HG03520 (cell line): ENCODE measurements at regions not wholly inside any gene's neighbourhood (a gene's known extent, or its start where the extent isn't known, plus 50 kb on each side); places are given as distances from the start of the nearest gene placed in this dataset.
"Not testable (repeated sequence)": the region's sequence is repeated elsewhere in the genome, so short reads cannot be mapped to it uniquely, and the experiment has no call there.

Experiments
- ATAC-seq: cut with Tn5 transposase; IDR thresholded peaks from one replicate; pipeline ENCODE4 v1.9.1; 2021; ENCODE audit warnings: mild to moderate bottlenecking, moderate library complexity; ENCODE audit not compliant: unreplicated experiment

DNA sequence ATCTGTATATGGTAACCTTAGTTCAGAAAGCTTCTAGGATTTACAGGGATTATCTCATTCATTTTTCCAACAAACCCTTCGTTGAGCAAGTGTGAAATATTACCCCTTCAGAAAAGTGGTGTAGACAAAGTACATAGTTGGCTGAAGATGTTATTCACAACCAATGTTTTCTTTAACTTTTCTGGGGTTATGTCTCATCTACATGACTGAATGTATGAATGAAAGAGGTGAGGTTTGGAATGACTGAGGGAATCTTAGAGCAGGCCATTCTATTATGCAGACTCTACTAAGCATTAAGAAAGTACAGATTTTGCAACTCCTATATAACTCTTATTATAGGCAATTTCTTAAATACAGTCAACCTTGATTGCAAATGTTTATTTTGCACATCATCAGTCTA is 167.2 kb downstream of the NDFIP2 start:
- ATAC-seq: no peak

DNA sequence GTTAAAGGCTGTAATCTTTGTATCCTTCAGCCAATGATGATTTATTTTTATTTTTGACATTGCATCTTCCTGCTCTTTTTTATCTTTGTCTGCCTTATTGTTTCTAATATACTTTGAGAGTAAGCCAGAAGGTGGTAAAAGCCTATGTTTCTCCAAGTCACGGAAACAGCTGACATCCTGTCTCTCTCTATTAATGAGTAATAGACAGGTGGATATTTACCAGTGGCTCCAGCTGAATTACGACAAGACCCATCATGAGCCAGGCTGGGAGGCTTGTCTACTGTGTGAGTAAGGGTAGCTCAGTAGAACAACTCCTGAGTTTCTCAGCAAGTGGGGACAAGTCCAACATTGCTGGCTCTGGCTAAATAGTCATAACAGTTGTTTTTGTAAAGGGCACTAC is 166.6 kb downstream of the NDFIP2 start:
- ATAC-seq: no peak

DNA sequence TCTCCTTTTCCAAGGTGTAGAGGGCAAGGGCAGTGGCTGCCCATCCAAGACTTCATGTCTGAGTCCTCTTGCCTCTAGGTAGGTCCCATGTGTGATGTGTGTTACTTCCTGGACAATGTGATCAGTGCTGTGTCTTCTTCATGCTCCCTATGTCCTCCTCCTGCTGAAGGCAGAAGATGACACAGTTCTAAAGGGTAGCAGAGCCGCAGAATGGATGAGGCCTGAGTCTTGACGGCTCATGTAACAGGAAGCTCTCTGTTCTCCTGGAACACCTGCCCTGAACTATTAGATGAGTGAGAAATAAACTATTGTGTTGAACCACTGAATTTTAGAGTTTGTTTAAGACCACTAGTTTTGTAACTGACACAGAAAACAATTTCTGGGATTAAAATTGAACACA is 165.9 kb downstream of the NDFIP2 start:
- ATAC-seq: no peak

DNA sequence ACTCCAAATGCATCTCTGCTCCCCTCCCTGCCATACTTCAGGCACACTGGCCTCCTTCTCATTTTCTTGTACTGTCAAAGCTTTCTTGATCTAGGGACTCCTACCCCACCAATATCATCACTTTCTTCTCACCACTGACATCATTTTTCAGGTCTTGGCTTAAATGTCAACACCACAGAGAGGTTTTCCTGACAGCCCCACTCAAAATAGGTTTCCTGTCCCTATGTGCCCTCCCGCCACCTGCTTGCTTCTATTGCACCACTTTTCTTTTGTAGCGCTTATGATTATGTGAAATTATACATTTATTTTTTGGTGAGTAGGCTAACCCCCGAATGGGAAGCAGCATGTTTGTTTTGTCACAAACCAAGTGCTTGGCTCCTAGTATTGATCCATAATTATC is 164.6 kb downstream of the NDFIP2 start:
- ATAC-seq: no peak

DNA sequence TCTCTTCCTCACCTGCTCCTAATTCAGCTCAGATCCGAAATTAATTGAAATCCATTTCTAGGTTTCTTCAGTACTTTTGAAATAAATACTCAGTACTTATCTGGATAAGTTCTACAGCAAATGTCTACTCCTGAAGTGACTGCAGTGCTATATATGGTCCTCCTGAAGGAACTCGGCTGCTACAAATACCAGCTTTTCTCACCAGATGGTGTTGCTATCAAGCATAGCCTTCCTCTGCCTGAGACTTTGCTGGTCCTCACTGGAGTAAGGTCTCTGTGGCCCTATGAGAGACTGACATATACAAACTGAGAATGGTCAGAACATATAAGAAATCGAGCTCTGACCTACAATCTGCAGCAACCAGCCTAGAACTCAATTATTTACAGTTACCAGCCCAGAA is 161.6 kb downstream of the NDFIP2 start:
- ATAC-seq: no peak

GRCh38 chr13:79637133-79637763 is 156.3 kb downstream of the NDFIP2 start:
- no peak for ATAC-seq

DNA sequence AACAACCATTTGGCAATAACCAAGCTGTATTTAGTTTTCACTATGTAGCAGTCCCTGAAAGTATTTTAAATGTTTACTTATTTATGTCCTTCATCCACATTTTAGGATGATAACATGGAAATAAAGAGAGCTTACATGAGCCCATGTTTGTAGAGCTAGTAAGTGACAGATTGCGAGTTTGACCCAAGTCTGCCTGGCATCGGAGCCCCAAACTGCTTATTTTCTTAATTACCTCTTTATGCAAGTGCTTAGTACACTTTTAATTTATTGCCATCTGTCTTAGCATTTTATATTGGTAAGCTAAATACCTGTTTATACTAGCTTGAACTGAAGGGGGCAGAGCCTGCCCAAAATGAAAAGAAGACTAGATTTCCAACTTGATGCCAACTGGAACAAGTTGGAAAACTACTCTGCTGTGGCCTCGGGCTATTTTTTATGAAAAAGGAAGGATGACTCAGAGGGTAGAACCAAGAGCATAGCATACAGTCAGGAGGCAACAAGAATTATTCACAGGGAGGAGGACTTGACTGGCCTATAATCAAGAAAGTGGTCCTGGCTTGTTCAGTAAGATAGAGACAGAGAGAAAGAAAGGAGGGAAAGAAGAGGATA is 150.2 kb downstream of the NDFIP2 start:
- ATAC-seq: no peak

DNA sequence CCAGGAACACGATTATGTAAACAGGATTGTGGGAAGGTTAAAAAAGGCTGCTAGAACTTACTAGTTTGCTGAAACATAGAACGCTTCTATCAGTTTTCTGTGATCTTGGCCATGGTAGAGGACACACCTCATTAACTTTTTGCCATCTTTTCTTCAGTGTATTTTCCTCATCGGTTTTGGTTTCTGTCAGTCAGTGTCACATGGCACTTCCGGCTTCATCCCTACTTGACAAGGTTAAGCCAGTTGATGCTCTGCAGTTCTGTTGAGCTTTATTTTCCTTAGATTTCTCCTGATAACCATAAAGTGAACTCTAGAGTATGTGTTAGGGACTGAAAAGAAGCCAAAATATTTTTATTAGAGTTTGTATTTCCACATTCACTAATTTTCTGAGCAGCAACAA is 147.5 kb downstream of the NDFIP2 start:
- no peak for ATAC-seq

DNA sequence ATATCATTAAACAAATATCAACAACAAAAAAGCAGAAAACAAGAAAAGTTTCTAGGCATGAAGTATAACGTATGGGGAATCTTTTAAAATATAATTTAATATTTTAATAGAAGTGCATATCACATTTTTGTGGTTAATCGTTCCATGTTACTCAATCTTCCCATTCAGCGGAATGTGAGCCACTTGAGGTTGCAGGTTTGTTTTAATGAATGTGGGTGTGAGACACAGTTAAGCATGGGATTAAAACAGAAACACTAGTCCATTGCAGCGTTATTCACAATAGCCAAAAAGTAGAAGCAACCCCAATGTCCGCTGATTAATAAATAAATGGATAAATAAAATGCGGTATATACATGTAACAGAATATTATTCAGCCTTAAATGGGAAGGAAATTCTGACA is 146.0 kb downstream of the NDFIP2 start:
- no peak for ATAC-seq

DNA sequence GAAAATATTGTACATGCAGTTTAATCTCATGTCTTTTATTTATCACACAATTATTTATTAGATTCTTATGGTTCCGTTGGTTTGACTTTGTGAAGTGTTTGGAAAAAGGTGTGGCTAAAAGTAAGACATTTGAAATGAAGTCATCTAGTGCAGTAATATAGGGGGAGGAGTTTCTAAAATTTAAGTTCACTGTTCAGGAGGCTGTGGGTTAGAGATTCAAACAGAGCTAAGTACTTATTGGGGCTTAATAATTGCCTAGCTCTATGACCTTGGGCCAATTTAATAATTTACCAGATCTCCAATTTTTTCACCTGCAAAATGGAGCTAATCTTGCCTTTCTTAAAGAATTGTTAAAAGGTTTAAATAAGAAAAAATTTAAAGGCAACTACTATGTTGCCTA is 144.6 kb downstream of the NDFIP2 start:
- no peak for ATAC-seq

DNA sequence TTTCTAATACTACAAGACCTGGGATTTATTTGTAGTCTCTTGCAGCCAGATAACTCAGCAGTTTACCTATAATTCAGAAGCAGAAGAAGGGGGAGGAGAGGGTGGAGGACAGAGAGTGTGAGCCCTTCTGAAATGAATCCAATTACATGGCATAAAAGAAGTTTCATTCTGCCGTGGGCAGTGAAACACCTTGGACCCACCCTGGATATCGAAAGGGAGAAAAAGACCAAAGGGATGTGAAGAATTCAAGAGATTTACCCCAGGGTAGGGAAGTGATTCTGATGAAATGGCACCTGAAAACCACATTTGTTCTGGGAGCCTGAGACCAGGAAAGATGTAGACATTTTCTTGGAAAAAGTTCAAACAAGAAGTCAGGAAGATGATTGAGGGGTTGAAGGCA is 140.9 kb downstream of the NDFIP2 start:
- no peak for ATAC-seq

DNA sequence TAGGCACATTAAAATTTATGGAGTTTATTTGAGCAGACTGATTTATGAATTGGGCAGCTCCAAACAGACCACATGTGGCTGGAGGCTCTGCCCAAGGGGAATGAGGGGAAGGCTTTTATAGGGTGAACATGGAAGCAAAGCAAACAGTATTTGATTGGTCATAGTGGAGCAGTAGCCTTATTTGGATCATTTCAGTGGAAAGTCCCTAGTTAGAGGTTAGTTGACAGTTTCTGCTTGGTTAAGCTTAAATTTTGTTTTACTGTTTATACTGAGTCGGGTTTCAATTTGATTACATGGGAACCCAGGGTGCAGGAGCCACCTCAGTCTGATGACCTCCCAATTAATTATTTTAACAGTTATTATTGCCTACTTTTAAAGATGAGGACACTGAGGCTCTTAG is 140.5 kb downstream of the NDFIP2 start:
- no peak for ATAC-seq

DNA sequence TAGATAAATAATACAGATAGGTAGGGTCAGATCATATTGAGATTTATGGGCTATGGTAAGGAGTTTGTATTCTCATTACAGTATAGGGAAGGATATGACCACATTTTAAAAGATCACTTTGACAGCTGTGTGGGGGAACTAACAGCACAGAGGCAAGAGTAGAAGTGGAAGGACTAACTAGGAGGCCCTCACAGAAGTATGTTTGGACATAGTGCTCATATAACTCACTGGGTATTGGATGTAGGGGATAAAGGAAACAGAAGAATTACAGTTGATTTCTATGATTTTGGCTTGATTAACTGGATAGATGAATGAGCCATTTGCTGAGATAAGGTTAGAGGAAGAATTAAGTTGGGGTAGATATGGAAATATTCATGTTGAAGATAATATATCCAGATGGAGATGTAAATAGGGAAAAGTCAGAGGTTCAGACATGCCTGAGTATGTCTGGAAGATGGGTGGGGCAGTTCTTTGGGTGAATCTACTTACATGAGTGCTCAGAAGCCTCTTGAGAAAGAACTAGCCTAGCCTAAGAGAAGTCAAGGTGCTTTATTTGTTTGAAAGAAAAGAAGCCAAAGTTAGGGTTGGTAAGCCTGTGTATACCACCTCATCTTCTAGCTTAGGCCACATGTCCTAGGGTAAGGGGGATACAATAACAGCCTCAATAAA is 133.4 kb downstream of the NDFIP2 start:
- ATAC-seq: no peak

DNA sequence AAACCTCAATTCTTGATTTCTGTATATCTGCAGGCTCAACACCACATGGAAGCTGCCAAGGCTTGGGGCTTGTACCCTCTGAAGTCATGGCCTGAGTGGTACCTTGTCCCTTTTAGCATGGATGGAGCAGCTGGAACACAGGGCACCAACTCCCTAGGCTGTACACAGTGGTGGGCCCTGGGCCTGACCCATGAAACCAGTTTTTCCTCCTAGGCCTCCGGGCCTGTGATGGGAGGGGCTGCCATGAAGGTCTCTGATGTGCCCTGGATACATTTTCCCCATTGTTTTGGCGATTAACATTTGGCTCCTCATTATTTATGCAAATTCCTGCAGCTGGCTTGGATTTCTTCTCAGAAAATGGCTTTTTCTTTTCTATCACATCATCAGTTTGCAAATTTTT is 131.6 kb downstream of the NDFIP2 start:
- no peak for ATAC-seq

GRCh38 chr13:79607895-79608294 is 126.9 kb downstream of the NDFIP2 start:
- ATAC-seq: not testable (repeated sequence)
